Activated CD8-positive, alpha-beta memory T cell treated with anti-CD3 and anti-CD28 coated beads for 36 hours (primary cell): ENCODE measurements at regions not wholly inside any gene's neighbourhood (a gene's known extent, or its start where the extent isn't known, plus 50 kb on each side); places are given as distances from the start of the nearest gene placed in this dataset.
"Not testable (repeated sequence)": the region's sequence is repeated elsewhere in the genome, so short reads cannot be mapped to it uniquely, and the experiment has no call there.

Experiments
- CTCF ChIA-PET: fragments of 350-600 bp; sonication (Branson Sonifier 250); formaldehyde crosslinking; loops from one replicate; lab custom pipeline; 2021; ENCODE audit warnings: antibody characterized with exemption; lab: Charles Lee
- POLR2A ChIA-PET: fragments of 350-600 bp; sonication (Branson Sonifier 250); formaldehyde crosslinking; loops from one replicate; lab custom pipeline; 2021; ENCODE audit warnings: antibody characterized with exemption; lab: Charles Lee

DNA sequence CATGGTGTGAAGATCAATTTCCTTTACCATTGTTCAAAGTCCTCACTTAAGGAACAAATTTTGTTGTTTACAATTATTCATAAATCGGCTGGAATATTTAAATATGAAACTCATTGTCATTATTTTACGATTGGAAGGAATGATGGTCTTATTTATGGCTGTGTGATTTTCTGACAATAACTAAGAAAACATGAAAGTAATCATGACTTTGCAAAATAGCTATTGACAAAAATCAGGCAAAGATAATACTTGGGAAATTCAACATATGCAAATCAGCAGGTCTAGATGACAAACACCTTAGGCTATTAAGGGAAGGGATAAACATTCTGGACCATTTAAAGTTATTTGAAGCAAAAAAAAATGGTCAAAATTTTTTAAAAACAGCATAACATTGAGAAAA lies 654.8 kb upstream of the CNTN5 start:
- ChIA-PET CTCF (no interaction called here), POLR2A (no interaction called here)

DNA sequence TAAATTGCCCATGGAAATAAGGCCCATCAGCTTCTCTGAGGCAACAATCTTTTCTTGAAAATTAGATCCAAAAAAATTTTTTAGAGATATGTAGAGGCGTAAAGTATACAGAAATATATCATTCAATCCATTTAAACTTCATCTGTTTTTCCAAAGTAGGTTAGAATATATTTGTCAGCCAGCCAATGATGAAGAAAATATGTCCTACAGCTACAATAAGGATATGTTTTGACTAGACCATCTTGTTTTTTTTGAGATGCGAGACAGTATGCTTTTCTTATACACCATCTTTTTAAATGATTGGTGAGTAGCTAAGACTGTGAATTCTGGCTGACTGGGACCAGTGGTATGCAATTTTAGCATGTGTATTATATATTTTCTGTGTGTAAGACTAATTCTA lies 630.4 kb upstream of the CNTN5 start:
- POLR2A ChIA-PET: no interaction called here
- CTCF ChIA-PET: no interaction called here

- POLR2A ChIA-PET, CTCF ChIA-PET: not testable (repeated sequence)
These were observed 626.2 kb upstream of the CNTN5 start for GRCh38 chr11:98394500-98394899.

GRCh38 chr11:98398508-98398907 lies 622.2 kb upstream of the CNTN5 start:
- ChIA-PET POLR2A (no interaction called here), CTCF (no interaction called here)

DNA sequence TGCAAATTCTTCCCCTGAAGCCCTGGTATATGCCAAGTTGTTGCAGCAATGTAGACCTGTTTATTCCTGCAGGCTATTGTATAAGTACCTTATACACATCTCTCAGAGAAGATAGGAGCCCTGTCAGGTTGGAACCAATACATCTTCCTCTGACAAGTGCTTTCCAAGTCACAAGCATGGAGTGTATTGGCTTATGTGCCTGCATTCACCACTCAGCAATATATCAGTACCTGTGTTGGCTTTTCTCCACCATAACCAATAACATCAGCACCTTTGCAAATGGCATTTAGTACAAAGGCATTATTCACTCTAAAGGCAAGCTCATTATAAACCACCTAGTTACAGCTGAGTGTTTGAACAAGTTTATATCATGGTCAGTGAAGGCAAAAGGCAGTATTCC lies 611.7 kb upstream of the CNTN5 start:
- CTCF ChIA-PET: no interaction called here

DNA sequence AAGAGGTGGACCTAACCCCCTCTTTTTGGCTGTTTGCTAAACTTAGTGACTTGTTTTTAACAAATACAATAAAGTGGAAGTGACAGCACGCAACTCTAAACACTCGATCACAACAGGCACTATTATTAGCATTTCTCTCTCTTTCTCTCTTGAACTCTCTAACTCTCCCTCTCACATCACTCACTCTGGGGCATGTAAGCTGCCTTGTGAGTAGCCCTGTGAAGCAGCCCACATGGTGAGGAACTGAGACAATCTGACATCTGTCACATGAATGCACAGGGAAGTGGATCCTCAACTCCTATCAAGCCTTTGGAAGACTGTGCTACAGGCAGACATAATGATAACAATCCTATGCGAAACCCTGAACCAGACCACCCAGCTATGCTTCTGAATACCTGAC lies 609.0 kb upstream of the CNTN5 start:
- POLR2A ChIA-PET: no interaction called here

More for the DNA sequence above, 611.7 kb upstream of the CNTN5 start:
- POLR2A ChIA-PET: no interaction called here

GRCh38 chr11:98417256-98417755 lies 603.4 kb upstream of the CNTN5 start:
- ChIA-PET CTCF (no interaction called here), POLR2A (no interaction called here)

More for the DNA sequence above, 609.0 kb upstream of the CNTN5 start:
- CTCF ChIA-PET: no interaction called here

GRCh38 chr11:98423933-98424332 lies 596.8 kb upstream of the CNTN5 start:
- POLR2A ChIA-PET: no interaction called here
- CTCF ChIA-PET: no interaction called here

DNA sequence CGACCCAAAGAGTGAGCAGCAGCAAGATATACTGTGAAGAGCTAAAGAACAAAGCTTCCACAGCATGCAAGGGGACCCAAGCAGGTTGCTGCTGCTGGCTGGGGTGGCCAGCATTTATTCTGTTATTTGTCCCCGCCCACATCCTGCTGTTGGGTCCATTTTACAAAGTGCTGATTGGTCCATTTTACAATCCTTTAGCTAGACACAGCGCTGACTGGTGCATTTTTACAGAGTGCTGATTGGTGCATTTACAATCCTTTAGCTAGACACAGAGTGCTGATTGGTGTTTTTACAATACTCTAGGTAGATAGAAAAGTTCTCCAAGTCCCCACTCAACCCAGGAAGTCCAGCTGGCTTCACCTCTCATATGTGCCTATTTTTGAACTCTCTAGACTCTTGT lies 596.0 kb upstream of the CNTN5 start:
- POLR2A ChIA-PET: not testable (repeated sequence)
- CTCF ChIA-PET: interaction anchor here (0.6 kb wide), 1 partner anchor 936 kb away, joined by 4 read pairs; no protein-coding TSS in a partner anchor

DNA sequence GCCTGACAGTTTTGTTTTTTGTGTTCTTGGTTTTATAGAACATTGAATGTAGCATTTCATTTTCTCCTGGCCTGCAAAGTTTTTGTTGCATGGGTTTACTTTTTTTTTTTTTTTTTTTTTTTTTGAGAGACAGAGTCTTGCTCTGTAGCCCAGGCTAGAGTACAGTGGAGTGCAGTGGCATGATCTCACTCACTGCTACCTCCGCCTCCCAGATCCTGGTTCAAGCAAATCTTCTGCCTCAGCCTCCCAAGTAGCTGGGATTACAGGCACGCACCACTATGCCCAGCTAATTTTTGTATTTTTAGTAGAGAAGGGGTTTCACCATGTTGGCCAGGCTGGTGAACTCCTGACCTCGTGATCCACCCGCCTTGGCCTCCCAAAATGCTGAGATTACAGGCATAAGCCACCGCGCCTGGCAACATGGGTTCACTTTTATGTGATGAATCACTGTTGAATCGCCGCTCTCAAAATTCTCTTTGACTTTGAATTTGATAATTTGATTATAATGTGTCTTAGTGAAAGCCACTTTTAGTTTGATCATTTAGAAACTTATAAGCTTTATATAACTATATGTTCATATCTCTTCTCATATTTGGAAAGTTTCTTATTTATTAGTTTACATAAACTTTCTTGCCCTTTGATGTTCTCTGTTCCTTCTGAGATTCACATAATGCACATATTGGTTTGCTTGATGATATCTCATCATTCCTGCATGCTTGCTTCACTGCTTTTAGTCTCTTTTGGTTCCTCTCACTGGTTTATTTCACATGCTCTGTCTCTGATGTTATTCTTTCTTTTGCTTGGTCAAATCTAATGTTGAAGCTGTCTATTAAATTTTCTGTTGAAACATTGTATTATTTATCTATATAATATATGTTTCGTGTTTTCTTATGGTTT lies 589.0 kb upstream of the CNTN5 start:
- POLR2A ChIA-PET: no interaction called here
- CTCF ChIA-PET: no interaction called here

DNA sequence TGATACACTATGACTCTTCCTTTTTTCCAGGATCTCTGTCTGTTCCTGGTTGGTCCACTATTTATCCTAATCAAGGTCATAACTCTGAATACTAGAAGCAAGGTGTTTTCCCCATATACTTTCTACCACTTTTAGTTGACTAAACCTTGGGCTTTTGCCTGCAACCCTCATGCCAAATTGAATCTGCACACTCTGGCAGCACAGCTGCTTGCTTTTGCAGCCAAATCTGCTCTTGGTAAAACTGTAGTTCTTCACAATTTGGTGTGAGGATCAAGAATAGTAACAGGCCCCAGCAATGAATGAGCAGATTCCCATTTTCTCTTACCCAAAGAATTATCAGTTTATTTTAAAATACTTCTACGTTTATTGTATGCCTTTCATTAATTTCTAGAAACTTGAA lies 586.5 kb upstream of the CNTN5 start:
- ChIA-PET POLR2A (no interaction called here), CTCF (no interaction called here)

DNA sequence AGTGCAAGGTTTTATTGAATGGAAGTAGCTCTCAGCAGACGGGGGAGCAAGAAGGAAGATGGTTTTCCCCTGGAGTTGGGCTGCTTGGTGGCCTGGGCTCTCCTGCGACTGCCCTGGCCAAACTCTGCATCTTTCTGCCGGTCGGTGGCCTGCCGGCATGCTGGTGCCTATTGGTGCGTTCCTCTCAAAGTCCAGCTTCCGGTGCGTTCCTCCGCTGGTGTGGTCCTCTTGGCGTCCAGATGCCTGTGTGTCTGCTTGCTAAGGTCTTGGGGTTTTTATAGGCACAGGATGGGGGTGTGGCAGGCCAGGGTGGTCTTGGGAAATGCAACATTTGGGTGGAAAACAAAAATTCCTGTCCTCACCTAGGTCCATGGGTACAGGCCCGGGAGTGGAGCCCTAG lies 567.4 kb upstream of the CNTN5 start:
- CTCF ChIA-PET: no interaction called here
- POLR2A ChIA-PET: no interaction called here

DNA sequence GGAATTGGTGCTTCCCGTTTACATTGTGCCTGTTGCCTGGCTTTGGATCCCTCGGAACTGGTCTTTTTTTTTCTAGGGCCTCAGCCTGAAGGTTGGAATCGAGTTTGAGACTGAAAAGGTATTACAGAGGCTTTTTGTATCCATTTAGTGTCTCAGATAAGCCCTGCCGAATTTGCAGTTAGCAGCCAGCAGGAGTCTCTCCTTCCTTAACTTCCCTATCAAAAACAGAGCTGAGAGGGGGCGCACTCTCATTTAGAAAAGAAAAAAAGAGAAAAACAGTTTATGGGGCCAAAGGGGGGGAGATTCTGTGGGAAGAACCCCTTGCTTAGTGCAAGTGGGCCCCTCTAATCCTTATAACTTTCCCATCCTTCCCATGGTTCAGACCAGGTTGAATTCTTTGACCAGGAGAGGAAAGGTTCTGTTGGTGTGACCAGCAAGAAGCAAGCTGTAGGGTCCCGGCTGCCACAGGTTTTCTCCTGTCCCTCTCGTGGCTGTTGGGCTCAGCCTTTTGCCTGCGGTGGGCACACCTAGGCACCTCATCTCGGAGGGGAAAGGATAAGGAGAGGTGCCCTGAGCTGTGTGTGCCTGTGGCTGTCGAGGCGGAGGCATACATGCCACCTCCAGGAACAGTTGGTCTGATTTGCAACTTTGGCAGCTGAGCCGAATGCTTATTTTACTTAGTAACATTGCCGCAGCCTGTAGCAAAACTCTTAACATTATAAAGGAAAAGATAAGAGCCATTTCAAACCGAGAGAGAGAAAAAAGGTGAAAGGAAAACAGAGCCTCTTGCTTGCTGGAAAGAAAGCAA lies 565.0 kb upstream of the CNTN5 start:
- ChIA-PET CTCF (no interaction called here), POLR2A (no interaction called here)

DNA sequence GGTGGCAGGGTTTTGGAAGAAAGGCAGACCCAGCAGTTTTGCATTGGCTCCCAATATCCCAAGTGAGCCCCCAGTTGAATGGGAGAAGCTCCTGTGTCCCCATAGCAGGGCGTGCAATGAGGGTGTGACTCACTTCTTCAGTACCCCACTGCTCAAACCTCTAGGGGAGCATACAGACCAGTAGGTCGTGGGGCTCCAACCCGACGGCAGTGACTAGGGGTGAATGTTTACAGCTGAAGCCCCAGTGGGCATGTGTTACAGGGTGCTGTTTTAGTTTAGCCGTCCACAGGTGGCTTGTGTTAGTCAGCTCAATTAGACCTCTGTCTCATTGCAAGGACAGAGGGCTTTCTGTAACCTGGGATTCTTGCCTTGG lies 564.5 kb upstream of the CNTN5 start:
- CTCF ChIA-PET: no interaction called here
- POLR2A ChIA-PET: no interaction called here

- POLR2A ChIA-PET: no interaction called here
- CTCF ChIA-PET: no interaction called here
These were observed 525.7 kb upstream of the CNTN5 start for GRCh38 chr11:98495016-98495415.

DNA sequence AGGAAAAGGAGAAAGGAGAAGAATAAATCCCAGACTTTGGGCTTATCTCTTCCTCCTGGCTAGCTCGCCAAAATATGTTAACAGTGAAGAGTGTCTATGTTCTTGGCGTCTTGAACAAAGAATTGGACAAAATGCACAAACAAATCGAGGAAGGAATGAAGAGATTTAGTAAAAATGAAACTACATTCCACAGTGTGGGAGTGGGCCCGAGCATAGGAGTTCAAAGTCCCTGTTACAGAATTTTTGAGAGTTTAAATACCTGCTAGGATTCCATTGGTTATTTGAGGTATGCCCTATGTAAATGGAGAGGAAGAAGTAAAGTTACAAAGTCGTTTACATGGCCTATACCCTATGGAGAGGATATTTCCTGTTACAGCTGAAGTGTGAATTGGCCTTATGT lies 525.1 kb upstream of the CNTN5 start:
- CTCF ChIA-PET: no interaction called here

DNA sequence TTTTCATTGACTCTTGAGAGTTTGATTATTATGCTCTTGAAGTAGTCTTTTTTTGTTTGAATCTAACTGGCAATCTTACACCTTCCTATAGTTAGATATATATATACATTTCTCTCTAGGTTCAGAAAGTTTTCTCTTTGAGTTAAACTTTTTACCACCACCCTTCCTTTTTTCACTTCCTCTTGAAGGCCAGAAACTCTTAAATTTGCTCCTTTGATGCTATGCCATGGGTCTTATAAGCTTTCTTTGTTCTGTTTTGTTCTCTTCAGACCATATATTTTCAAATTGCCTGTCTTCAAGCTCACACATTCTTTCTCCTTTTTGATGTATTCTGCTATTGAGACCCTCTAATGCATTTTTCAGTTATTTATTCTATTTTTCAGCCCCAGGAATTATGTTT lies 513.5 kb upstream of the CNTN5 start:
- POLR2A ChIA-PET: no interaction called here
- CTCF ChIA-PET: no interaction called here

More for the DNA sequence above, 525.1 kb upstream of the CNTN5 start:
- POLR2A ChIA-PET: no interaction called here

- ChIA-PET POLR2A (no interaction called here), CTCF (no interaction called here)
These were observed 507.8 kb upstream of the CNTN5 start for GRCh38 chr11:98512938-98513337.

DNA sequence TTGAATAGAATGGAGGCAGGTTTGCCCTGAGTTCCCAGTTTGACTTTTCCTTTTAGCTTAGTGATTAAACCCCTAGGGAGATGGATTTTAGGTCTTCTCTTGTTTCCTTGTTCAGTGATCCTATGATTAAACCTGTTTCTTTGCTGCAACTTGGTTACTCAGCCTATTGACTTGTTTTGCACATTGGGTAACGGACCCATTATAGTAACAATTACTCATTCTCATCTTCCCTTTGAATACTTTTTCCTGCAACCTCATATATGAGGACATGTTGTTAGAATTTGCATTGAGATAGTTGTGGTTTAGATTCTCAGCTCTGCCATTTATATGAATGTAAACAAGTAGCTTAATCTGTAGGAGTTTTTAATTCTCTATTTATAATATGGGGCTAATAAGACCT lies 489.2 kb upstream of the CNTN5 start:
- ChIA-PET POLR2A (no interaction called here), CTCF (no interaction called here)

DNA sequence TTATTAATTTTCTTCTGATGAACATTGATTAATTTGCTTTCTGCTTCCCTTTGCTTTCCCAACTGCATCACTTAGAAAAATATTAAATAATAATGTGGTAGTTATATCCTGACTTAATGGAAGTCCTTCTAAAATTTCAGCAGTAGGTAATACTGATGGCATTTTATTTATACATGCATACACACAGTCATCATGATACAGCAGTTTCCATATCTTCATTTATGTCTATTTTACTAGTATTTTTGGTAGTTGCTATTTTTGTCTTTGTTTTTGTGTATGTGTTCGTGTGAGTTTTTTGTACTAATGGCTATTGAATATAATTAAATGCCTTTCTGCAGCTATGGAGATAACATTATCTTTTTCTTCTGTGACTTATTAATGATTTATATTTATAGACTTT lies 484.7 kb upstream of the CNTN5 start:
- ChIA-PET POLR2A (no interaction called here), CTCF (no interaction called here)

- POLR2A ChIA-PET, CTCF ChIA-PET: not testable (repeated sequence)
These were observed 482.4 kb upstream of the CNTN5 start for GRCh38 chr11:98538358-98538757.
